ENCODE measurements at regions not wholly inside any gene's neighbourhood (a gene's known extent, or its start where the extent isn't known, plus 50 kb on each side); places are given as distances from the start of the nearest gene placed in this dataset.

DNA sequence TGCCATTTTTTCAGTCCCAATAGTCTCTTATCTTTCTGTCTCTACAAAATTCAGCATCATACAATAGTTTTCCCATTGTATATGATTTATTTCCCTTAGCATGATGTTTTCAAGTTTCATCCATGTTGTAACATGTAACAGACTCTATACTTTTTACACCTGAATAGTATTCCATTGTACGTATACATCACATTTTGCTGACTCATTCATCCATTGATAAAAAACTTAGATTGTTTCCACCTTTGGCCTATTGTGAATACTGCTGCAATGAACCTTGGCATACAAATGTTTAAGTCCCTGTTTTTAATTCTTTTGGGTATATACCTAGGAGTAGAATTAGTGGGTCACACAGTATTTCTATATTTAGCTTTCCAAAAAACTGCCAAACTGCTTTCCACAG lies 349.3 kb upstream of the CDH2 start:
- H3K36me3 Mint-ChIP-seq (ENCODE audit: insufficient read depth in 1 of 3, low read depth in 3 of 3): no peaks in the 10 kb centered on the region
- no CpG with 5 or more reads among the region's 1 CpG for WGBS (ENCODE audit: extremely low coverage, insufficient read length, low lambda C conversion rate)

More for the DNA sequence above, 349.3 kb upstream of the CDH2 start:
- Histone ChIP-seq H2BK20ac (ENCODE audit: low read depth, low read length, poor library complexity, severe bottlenecking) (no peak overlapping the region), H3K18ac (ENCODE audit: insufficient read length, low read depth, low read length) (no peak overlapping the region), H4K20me1 (ENCODE audit: control insufficient read depth, insufficient read depth, insufficient read length) (no peaks in the 10 kb centered on the region), H3K23me2 (ENCODE audit: insufficient read length, low read depth, low read length, poor library complexity, severe bottlenecking) (peaks cover 3% of the 10 kb centered on the region), H4K91ac (ENCODE audit: insufficient read length, low read depth, low read length) (no peak overlapping the region), H3K4me1 (ENCODE audit: insufficient read depth, low read length) (no peaks in the 10 kb centered on the region; the same call in 1 of the 2 replicates), H3K14ac (ENCODE audit: insufficient read depth, low read length) (no peak overlapping the region), H2AK5ac (ENCODE audit: insufficient read length, low read length) (no peak overlapping the region), H3K27ac (ENCODE audit: insufficient read length, low read depth, low read length) (no peak overlapping the region), H3K9me3 (ENCODE audit: control insufficient read depth, low read depth, low read length) (no peaks in the 10 kb centered on the region), H4K5ac (ENCODE audit: insufficient read length, low read depth, low read length) (no peak overlapping the region), H3K9ac (ENCODE audit: extremely low read depth, insufficient read length, low read length) (no peak overlapping the region), H2BK120ac (ENCODE audit: low read depth, low read length, poor library complexity, severe bottlenecking) (no peak overlapping the region), H2AFZ (ENCODE audit: low read length) (no peak overlapping the region), H4K8ac (replicated peaks; ENCODE audit: insufficient read length, low read depth, low read length) (no peak overlapping the region), H3K79me1 (ENCODE audit: insufficient read depth, low read depth, low read length, poor library complexity, severe bottlenecking) (no peaks in the 10 kb centered on the region), H3T11ph (ENCODE audit: low read length) (no peak overlapping the region), H2BK12ac (ENCODE audit: insufficient read length, low read depth, low read length) (no peak overlapping the region), H2BK15ac (ENCODE audit: low read depth, low read length) (no peak overlapping the region), H2BK5ac (ENCODE audit: insufficient read length, low read length) (no peak overlapping the region), H3K23ac (ENCODE audit: insufficient read length, low read depth, low read length) (no peak overlapping the region), H3K79me2 (ENCODE audit: insufficient read depth, low read length) (no peaks in the 10 kb centered on the region), H3K27me3 (ENCODE audit: insufficient read depth, low read length) (no peaks in the 10 kb centered on the region), H3K4ac (ENCODE audit: low read depth, low read length) (no peak overlapping the region), H3K4me2 (ENCODE audit: insufficient read depth, insufficient read length, low read length) (no peak overlapping the region), H3K56ac (ENCODE audit: insufficient read length, low read depth, low read length) (no peak overlapping the region)
- no peaks in the 10 kb centered on the region for H3K27me3 Mint-ChIP-seq (ENCODE audit: low read depth)
- no peak for DNase-seq
- no peak overlapping the region for H3K27ac Mint-ChIP-seq
- H3K4me3 Mint-ChIP-seq: no peak overlapping the region
- no peaks in the 10 kb centered on the region for H3K9me3 Mint-ChIP-seq
- H3K4me1 Mint-ChIP-seq: peaks cover 18 to 23% of the 10 kb centered on the region in 2 experiments
- TF ChIP-seq, protein P1, sequence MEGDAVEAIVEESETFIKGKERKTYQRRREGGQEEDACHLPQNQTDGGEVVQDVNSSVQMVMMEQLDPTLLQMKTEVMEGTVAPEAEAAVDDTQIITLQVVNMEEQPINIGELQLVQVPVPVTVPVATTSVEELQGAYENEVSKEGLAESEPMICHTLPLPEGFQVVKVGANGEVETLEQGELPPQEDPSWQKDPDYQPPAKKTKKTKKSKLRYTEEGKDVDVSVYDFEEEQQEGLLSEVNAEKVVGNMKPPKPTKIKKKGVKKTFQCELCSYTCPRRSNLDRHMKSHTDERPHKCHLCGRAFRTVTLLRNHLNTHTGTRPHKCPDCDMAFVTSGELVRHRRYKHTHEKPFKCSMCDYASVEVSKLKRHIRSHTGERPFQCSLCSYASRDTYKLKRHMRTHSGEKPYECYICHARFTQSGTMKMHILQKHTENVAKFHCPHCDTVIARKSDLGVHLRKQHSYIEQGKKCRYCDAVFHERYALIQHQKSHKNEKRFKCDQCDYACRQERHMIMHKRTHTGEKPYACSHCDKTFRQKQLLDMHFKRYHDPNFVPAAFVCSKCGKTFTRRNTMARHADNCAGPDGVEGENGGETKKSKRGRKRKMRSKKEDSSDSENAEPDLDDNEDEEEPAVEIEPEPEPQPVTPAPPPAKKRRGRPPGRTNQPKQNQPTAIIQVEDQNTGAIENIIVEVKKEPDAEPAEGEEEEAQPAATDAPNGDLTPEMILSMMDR (conservative IDR thresholded peaks at IDR 0.05): no peak
